A673 (cell line): ENCODE measurements at regions not wholly inside any gene's neighbourhood (a gene's known extent, or its start where the extent isn't known, plus 50 kb on each side); places are given as distances from the start of the nearest gene placed in this dataset.

Experiments
- BruUV-seq: library from RNA; stranded (reverse); fragments of 400-500 nt; replicated peaks from 2 replicates; lab custom pipeline; 2021; lab: Mats Ljungman, UMichigan
- CTCF ChIA-PET: fragments of 300-600 bp; sonication (Branson Sonifier 250); formaldehyde crosslinking; loops from one replicate; lab custom pipeline; 2022; ENCODE audit warnings: antibody characterized with exemption; lab: Charles Lee
- POLR2A ChIA-PET: fragments of 300-600 bp; sonication (Branson Sonifier 250); formaldehyde crosslinking; loops from one replicate; lab custom pipeline; 2022; ENCODE audit warnings: antibody characterized with exemption; ENCODE audit not compliant: low non-redundant PET; lab: Charles Lee
- DNase-seq: peaks from one replicate; pipeline ENCODE4 v3.0.0-alpha.2; 2015; ENCODE audit warnings: low spot score
- H3K27ac ChIP-seq: fragments of 200-600 bp; sonication (generic); 2 replicates; pipeline ENCODE4 v1.5.1; 2016; ENCODE audit warnings: mixed run types, low read depth, mild to moderate bottlenecking, mixed read lengths, antibody characterized with exemption, low read length; ENCODE audit not compliant: poor library complexity, severe bottlenecking
- H3K27me3 ChIP-seq: fragments of 200-600 bp; sonication (generic); replicated peaks from 2 replicates; pipeline ENCODE4 v1.6.1; 2017; ENCODE audit warnings: mixed run types, low read depth, mild to moderate bottlenecking, mixed read lengths, antibody characterized with exemption, low read length; ENCODE audit not compliant: insufficient read depth, poor library complexity
- H3K36me3 ChIP-seq: fragments of 200-600 bp; sonication (generic); 2 replicates; pipeline ENCODE4 v1.6.1; 2016; ENCODE audit warnings: mixed run types, mild to moderate bottlenecking, mixed read lengths, antibody characterized with exemption, low read length; ENCODE audit not compliant: insufficient read depth, poor library complexity, severe bottlenecking
- H3K4me1 ChIP-seq: fragments of 200-600 bp; sonication (generic); 2 replicates; pipeline ENCODE4 v1.6.1; 2017; ENCODE audit warnings: mixed run types, mild to moderate bottlenecking, mixed read lengths, antibody characterized with exemption, low read length; ENCODE audit not compliant: insufficient read depth, poor library complexity, severe bottlenecking
- H3K4me3 ChIP-seq: fragments of 200-600 bp; sonication (generic); 2 replicates; pipeline ENCODE4 v1.5.1; 2016; ENCODE audit warnings: low read depth, mixed run types, mild to moderate bottlenecking, mixed read lengths, low read length; ENCODE audit not compliant: poor library complexity, severe bottlenecking
- H3K9me3 ChIP-seq: fragments of 200-600 bp; sonication (generic); 2 replicates; pipeline ENCODE4 v1.6.1; 2016; ENCODE audit warnings: mixed run types, low read depth, mild to moderate bottlenecking, mixed read lengths, antibody characterized with exemption, low read length; ENCODE audit not compliant: poor library complexity, severe bottlenecking
- CTCF ChIP-seq: fragments of 300-800, 200-600 bp; sonication (generic); conservative IDR thresholded peaks from 2 replicates; pipeline ENCODE4 v1.5.1; 2017; ENCODE audit warnings: low read depth, mild to moderate bottlenecking, antibody characterized with exemption, low read length, moderate library complexity, mixed read lengths
- EZH2 ChIP-seq: fragments of 200-600 bp; sonication (generic); IDR thresholded peaks from 2 replicates; pipeline ENCODE4 v1.6.1; 2017; ENCODE audit warnings: borderline replicate concordance, low read depth, mild to moderate bottlenecking, mixed read lengths, antibody characterized with exemption, low read length; ENCODE audit not compliant: poor library complexity, severe bottlenecking
- intact Hi-C: fragments of 100-400 bp; cut with micrococcal nuclease; formaldehyde crosslinking; loops from one replicate; pipeline ENCODE4 v1.10.0; 2022; ENCODE audit not compliant: unreplicated experiment

DNA sequence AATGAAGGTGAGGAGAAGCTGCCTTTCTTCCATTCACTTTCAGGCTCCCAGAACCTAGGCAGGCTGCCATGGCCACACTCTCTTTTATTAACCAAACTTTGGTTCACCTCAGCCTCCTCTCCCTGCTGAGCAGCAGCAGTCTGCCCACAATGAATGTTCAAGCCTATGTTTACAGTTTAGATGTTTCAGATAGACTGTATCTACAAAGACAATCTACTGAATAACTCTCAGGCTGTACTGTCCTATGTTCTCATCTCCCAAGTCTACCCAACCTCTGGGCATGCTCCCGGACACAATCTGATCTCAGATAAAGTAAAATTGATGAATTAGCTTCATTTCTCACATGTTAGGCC, 59.2 kb upstream of the TMEM164 start:
- ChIA-PET POLR2A (no interaction called here), CTCF (no interaction called here)
- Histone ChIP-seq H3K4me3 (no peak overlapping the region), H3K27ac (no peak overlapping the region), H3K4me1 (no peaks in the 10 kb centered on the region), H3K9me3 (no peaks in the 10 kb centered on the region), H3K27me3 (no peaks in the 10 kb centered on the region), H3K36me3 (no peaks in the 10 kb centered on the region)
- TF ChIP-seq EZH2 (no peak), CTCF (no peak)
- no peak for DNase-seq
- BruUV-seq, result no TSS peak
- intact Hi-C loops, result no loop called here

- Histone ChIP-seq H3K36me3 (no peaks in the 10 kb centered on the region), H3K4me3 (no peak overlapping the region), H3K27ac (no peak overlapping the region), H3K27me3 (no peaks in the 10 kb centered on the region), H3K4me1 (no peaks in the 10 kb centered on the region), H3K9me3 (no peaks in the 10 kb centered on the region)
- TF ChIP-seq CTCF, result no peak
- ChIA-PET CTCF (no interaction called here), POLR2A (no interaction called here)
- intact Hi-C loops, result no loop called here
- no peak for DNase-seq
- BruUV-seq, result no TSS peak
Measured at GRCh38 chrX:109952050-109952449, 50.9 kb upstream of the TMEM164 start.

GRCh38 chrX:109952985-109953905, 49.7 kb upstream of the TMEM164 start:
- no peaks in the 10 kb centered on the region for H3K9me3 ChIP-seq
- no peaks in the 10 kb centered on the region for H3K36me3 ChIP-seq
- BruUV-seq, result no TSS peak
- no peak for DNase-seq
- H3K27me3 ChIP-seq, result no peaks in the 10 kb centered on the region
- no peaks in the 10 kb centered on the region for H3K4me1 ChIP-seq
- H3K4me3 ChIP-seq, result no peak overlapping the region
- CTCF ChIA-PET, result no interaction called here
- POLR2A ChIA-PET, result no interaction called here
- H3K27ac ChIP-seq, result no peak overlapping the region
- intact Hi-C loops, result no loop called here
- TF ChIP-seq CTCF (no peak), EZH2 (no peak)
